Erythroblast (primary cell): ENCODE measurements at regions not wholly inside any gene's neighbourhood (a gene's known extent, or its start where the extent isn't known, plus 50 kb on each side); places are given as distances from the start of the nearest gene placed in this dataset.

Experiments used
- GATA1 ChIP-seq: IDR thresholded peaks from 2 replicates; pipeline ENCODE4 v1.6.1; 2011; ENCODE audit warnings: low read depth, mild to moderate bottlenecking, control low read depth, low read length, moderate library complexity
- POLR2A ChIP-seq: IDR thresholded peaks from 2 replicates; pipeline ENCODE4 v1.6.1; 2011; ENCODE audit warnings: mild to moderate bottlenecking, low read length

DNA sequence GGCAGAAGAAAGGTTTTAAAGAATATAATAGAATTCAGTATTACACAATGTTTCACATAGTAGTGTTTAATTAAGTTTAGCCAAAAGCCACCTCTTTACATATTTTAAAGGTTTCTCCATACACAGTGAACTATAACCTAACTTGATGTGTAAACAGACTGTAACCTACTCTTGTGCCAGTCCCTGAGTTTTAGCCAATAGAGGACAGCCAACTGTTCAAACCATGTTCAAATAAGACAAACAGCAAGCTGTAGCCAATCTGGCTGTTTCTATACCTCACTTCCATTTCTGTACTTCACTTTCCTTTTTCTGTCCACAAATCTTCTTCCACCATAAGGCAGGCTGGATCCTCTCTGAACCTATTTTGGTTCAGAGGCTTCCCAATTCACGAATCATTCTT, 65.2 kb downstream of the TEX13C start:
- TF ChIP-seq POLR2A: no peak
- no peak for TF ChIP-seq GATA1
